H54 (cell line): ENCODE measurements at regions not wholly inside any gene's neighbourhood (a gene's known extent, or its start where the extent isn't known, plus 50 kb on each side); places are given as distances from the start of the nearest gene placed in this dataset.

Experiments
- DNase-seq: peaks from one replicate; pipeline ENCODE4 v3.0.0; 2011; ENCODE audit warnings: low spot score, mixed read lengths; ENCODE audit not compliant: insufficient read length
- FAIRE-seq: peaks from 3 replicates; lab custom pipeline; 2011; peaks lifted over from hg19 to GRCh38; lab: Jason Lieb, UNC
- POLR2A ChIP-seq: IDR thresholded peaks from 2 replicates; pipeline ENCODE4 v1.6.1; 2011; ENCODE audit warnings: low read depth, mild to moderate bottlenecking, low read length

GRCh38 chr13:108360139-108360538 lies 90.6 kb downstream of the TNFSF13B start:
- FAIRE-seq = no peak
- TF ChIP-seq POLR2A = no peak
- DNase-seq = no peak

DNA sequence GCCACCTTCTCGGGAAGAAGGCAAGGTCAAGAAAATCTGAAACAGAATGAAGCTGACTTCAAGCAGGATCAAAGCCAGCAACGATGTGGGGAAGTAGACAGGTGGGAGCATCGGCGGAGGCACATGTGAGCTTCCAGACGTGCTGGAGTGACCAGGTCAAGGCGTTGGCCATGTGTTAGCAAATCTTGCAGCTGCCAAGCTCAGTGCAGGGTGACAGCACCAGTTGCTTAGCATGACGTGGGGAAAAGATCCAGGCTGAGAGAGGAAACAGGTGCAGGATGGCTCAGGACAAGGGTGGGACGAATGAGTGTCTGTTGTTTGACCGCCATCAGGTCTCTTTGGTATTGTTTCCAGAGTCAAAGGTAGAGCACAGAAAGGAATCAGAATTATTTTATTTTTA lies 92.3 kb downstream of the TNFSF13B start:
- FAIRE-seq (no peak), DNase-seq (no peak)
- TF ChIP-seq POLR2A = no peak

DNA sequence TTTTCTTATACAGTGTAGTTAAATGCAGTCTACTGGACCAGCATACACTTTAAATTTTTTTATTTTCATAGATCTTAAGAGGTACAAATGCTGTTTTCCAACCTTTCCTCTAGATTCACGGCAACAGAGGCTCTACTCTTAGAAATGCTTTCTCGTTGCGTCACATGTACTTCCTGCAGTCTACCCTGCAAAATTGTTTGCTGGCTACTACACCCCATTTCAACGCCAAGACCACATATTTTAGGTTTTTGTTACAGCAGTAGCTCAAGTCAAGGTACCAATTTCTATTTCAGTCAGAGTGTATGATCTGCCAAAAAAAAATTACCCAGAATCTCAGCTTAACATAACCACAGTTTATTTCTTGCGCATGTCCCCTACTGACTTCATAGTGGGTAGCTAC lies 94.1 kb downstream of the TNFSF13B start:
- DNase-seq (no peak), FAIRE-seq (no peak)
- no peak for TF ChIP-seq POLR2A

GRCh38 chr13:108365255-108365654 lies 95.7 kb downstream of the TNFSF13B start:
- no peak for TF ChIP-seq POLR2A
- DNase-seq (no peak), FAIRE-seq (no peak)

DNA sequence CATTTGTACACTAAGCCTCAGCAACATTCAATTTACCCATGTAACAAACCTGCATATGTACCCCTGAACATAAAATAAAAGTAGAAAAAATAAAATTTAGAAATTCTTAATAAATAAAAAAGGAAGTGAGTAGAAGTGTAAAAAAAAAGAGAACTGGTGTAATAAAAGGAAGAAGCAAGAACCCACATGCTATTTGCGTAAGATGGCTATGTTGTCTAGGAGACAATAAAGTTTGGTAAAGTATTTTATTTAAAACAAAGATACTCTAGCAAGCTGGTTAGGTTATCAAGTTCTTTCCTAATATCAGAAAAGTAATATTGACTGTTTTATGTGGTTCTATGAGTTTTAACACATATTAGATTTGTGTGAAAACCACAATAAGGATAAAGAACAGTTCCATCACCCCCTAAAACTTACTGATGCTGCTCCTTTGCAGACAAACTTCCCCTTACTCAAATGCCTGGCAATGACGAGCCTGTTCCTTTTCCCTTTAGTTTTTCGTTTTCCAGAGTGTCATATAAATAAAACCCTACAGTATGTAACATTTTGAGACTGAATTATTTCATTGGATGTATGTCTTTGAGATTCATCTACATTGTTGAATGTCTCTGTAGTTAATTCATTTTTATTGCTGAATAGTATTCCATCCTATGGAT lies 98.9 kb downstream of the TNFSF13B start:
- no peak for TF ChIP-seq POLR2A
- FAIRE-seq (no peak), DNase-seq (no peak)

- TF ChIP-seq POLR2A = no peak
- DNase-seq = no peak
- no peak for FAIRE-seq
These were observed 99.9 kb downstream of the TNFSF13B start for GRCh38 chr13:108369412-108369811.

DNA sequence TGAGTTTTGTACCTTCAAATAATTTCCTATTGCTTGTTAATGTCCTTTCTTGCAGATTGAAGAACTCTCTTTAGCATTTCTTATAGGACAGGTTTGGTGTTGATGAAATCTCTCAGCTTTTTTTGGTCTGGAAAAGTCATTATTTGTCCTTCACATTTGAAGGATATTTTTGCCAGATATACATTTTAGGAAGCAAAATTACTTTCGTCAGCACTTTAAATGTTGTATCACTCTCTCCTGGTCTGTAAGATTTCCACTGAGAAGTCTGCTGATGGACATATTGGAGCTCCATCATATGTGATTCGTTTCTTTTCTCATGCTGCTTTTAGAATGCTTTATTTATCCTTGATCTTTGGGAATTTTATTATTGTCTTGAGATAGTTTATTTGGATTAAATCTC lies 105.5 kb downstream of the TNFSF13B start:
- no peak for FAIRE-seq
- no peak for TF ChIP-seq POLR2A
- DNase-seq = no peak

DNA sequence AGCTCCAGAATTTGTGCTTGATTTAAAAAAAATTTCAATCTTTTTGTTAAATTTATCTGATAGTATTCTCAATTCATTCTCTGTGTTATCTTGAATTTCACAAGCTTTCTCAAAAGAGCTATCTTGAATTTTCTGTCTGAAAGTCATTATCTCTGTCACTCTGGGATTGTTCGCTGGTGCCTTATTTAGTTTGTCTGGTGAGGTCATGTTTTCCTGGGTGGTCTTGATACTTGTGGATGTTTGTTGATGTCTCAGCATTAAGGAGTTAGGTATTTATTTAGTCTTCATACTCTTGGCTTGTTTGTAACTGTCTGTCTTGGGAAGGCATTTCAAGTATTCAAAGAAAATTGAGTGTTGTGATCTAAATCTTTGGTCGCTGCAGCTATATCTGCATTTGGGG lies 106.3 kb downstream of the TNFSF13B start:
- FAIRE-seq (peak; percentile 15), DNase-seq (no peak)
- TF ChIP-seq POLR2A = no peak

GRCh38 chr13:108376308-108376707 lies 106.8 kb downstream of the TNFSF13B start:
- no peak for DNase-seq
- TF ChIP-seq POLR2A = no peak
- no peak for FAIRE-seq

DNA sequence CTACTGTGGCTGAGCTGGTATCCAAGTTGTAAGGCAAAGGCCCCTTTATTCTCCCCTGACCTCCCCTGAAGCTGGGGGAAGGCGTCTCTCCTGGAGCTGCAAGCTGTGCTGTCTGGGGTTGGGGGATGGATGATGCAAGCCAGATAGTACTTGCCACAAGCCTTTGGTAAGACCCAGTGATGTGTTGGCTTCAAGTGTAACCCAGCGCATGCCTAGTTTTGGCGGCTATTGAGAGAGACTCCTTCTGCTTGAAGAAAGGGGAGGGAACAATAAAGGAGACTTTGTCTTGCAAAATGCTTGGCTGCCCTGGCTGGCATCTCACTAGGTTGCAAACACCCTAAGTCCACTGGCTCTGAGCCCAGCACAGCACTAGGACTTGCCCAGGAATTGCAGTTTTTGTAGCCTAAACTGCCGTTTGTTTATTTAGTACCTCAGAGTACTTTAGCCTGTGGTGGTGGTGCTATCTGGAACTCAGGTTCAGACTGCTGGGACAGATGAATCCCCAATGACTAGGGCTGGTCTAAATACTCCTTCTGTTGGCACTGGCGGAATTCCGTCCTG lies 108.2 kb downstream of the TNFSF13B start:
- no peak for TF ChIP-seq POLR2A
- no peak for DNase-seq
- no peak for FAIRE-seq

- FAIRE-seq = no peak
- TF ChIP-seq POLR2A = no peak
- DNase-seq = no peak
These were observed 114.1 kb downstream of the TNFSF13B start for GRCh38 chr13:108383667-108384066.

DNA sequence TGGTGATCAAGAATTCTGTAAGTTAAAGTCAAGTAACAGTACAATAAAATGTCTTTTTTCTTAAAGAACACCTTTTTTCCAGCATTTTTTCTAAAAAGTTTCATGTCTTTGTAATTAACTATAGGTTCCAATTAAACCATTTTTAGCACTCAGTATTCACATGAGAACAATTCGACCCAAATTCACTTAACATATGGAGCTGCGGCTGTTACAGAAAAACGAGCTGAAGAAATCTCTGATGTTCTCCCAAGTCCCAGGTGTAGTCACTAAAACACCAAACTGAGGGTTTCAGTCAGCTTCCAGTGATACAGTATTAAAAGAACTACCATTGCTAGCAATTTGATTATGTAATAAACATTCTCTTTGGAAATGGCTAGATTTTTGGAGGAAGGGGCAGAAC lies 117.6 kb downstream of the TNFSF13B start:
- TF ChIP-seq POLR2A = no peak
- no peak for DNase-seq
- no peak for FAIRE-seq

- FAIRE-seq (no peak), DNase-seq (no peak)
- no peak for TF ChIP-seq POLR2A
These were observed 133.3 kb downstream of the TNFSF13B start for GRCh38 chr13:108402850-108403249.

DNA sequence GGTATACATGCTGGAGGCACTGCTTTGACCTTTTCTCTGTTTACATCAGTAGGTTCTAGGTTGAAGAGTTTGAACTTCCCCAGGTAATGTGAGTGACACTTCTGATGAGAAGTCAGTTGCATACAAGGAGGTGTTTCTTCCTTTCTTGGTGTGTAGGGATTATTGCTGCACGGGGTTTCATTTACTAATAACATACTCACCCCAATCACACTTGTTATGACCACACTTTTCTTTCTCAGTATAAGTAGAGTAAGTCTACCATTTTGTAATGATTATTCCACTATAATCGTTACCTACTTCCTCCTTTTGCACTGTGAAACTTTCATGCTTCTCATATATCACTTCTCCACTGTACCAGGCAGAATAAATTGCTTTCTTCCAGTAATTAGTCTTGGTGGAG lies 138.0 kb downstream of the TNFSF13B start:
- DNase-seq (no peak), FAIRE-seq (no peak)

DNA sequence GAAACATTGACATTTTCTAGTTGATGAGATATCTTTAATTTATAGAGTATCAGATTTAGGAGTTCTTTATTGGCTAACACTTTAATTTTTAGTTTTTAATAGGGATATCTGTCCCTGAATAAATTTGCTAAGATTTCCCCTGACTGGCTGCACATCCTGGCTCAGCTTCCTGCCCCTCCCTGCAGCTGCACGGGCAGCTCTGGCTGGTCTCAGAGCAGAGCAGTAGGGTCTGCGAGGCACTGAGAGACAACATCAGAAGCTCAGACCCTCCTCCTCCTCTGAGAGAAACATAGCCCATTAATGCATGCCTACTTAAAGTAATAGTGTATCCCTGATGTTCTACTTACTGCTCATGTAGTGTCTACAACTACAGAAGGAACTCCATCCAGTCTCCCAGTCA lies 139.2 kb downstream of the TNFSF13B start:
- FAIRE-seq = no peak
- DNase-seq = no peak
- TF ChIP-seq POLR2A = no peak

More for the DNA sequence above, 138.0 kb downstream of the TNFSF13B start:
- no peak for TF ChIP-seq POLR2A
